DOHH2 (cell line): ENCODE measurements at regions not wholly inside any gene's neighbourhood (a gene's known extent, or its start where the extent isn't known, plus 50 kb on each side); places are given as distances from the start of the nearest gene placed in this dataset.

ENCODE experiments used
- CTCF ChIP-seq: fragments of 200-600 bp; sonication (generic); IDR thresholded peaks from one replicate; pipeline ENCODE4 v1.5.1; 2014; ENCODE audit warnings: antibody characterized with exemption, mild to moderate bottlenecking, low read depth, low read length; ENCODE audit not compliant: poor library complexity, severe bottlenecking
- EZH2phosphoT487 ChIP-seq: fragments of 200-600 bp; sonication (generic); IDR thresholded peaks from 2 replicates; pipeline ENCODE4 v1.6.1; 2017; ENCODE audit warnings: borderline replicate concordance, mild to moderate bottlenecking, antibody characterized with exemption, low read length, moderate library complexity, mixed read lengths

DNA sequence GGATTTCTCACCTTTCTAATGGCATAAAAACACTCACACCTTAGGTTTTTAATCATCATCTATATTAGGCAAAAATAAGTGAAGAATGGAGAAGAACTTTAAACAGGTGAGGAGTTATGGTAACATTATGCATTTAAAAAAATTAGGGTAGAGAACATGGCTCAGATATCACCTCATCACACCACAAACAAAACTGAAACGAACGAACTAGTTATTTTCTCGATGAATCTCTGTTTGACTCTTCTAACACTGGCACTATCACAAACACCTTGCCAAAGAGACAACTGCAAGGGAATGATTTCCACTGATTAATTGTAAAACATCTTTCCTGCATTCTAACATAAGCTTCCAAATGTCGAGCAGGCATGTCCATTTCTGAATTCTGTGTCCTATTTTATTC lies 286.1 kb upstream of the GJE1 start:
- TF ChIP-seq CTCF (no peak), EZH2phosphoT487 (no peak)
